GM21447 (cell line): ENCODE measurements at regions not wholly inside any gene's neighbourhood (a gene's known extent, or its start where the extent isn't known, plus 50 kb on each side); places are given as distances from the start of the nearest gene placed in this dataset.
"Not testable (repeated sequence)": the region's sequence is repeated elsewhere in the genome, so short reads cannot be mapped to it uniquely, and the experiment has no call there.

ENCODE experiments used
- ATAC-seq: cut with Tn5 transposase; IDR thresholded peaks from one replicate; pipeline ENCODE4 v1.9.1; 2021; ENCODE audit not compliant: unreplicated experiment

- ATAC-seq, result no peak
Measured at GRCh38 chr4:85102606-85103005, 136.1 kb upstream of the WDFY3 start.

- ATAC-seq, result no peak
Measured at GRCh38 chr4:85106166-85106565, 139.7 kb upstream of the WDFY3 start.

GRCh38 chr4:85106805-85107336 lies 140.4 kb upstream of the WDFY3 start:
- ATAC-seq, result no peak

GRCh38 chr4:85107553-85107952 lies 141.1 kb upstream of the WDFY3 start:
- ATAC-seq, result no peak

GRCh38 chr4:85113706-85114105 lies 147.2 kb upstream of the WDFY3 start:
- ATAC-seq, result no peak

- ATAC-seq, result no peak
Measured at GRCh38 chr4:85114526-85114925, 148.0 kb upstream of the WDFY3 start.

- no peak for ATAC-seq
Measured at GRCh38 chr4:85116008-85116407, 149.5 kb upstream of the WDFY3 start.

- no peak for ATAC-seq
Measured at GRCh38 chr4:85125688-85126087, 159.2 kb upstream of the WDFY3 start.

- ATAC-seq, result no peak
Measured at GRCh38 chr4:85126991-85127591, 160.6 kb upstream of the WDFY3 start.

GRCh38 chr4:85127653-85128052 lies 161.2 kb upstream of the WDFY3 start:
- peak; percentile 84 for ATAC-seq

- ATAC-seq, result no peak
Measured at GRCh38 chr4:85128246-85129204, 162.0 kb upstream of the WDFY3 start.

GRCh38 chr4:85129354-85130125 lies 163.1 kb upstream of the WDFY3 start:
- not testable (repeated sequence) for ATAC-seq

- no peak for ATAC-seq
Measured at GRCh38 chr4:85132117-85132516, 165.6 kb upstream of the WDFY3 start.

- ATAC-seq, result no peak
Measured at GRCh38 chr4:85132570-85132969, 166.1 kb upstream of the WDFY3 start.

- not testable (repeated sequence) for ATAC-seq
Measured at GRCh38 chr4:85139749-85140148, 173.3 kb upstream of the WDFY3 start.

GRCh38 chr4:85142451-85142850 lies 176.0 kb upstream of the WDFY3 start:
- no peak for ATAC-seq

GRCh38 chr4:85147481-85148076 lies 181.1 kb upstream of the WDFY3 start:
- peak; percentile 82 for ATAC-seq

- no peak for ATAC-seq
Measured at GRCh38 chr4:85149676-85150075, 183.2 kb upstream of the WDFY3 start.

- ATAC-seq, result no peak
Measured at GRCh38 chr4:85151371-85151770, 184.9 kb upstream of the WDFY3 start.

GRCh38 chr4:85151786-85152185 lies 185.3 kb upstream of the WDFY3 start:
- ATAC-seq, result no peak

GRCh38 chr4:85152480-85152879 lies 186.0 kb upstream of the WDFY3 start:
- no peak for ATAC-seq
